RKO (cell line): ENCODE measurements at regions not wholly inside any gene's neighbourhood (a gene's known extent, or its start where the extent isn't known, plus 50 kb on each side); places are given as distances from the start of the nearest gene placed in this dataset.

Experiments used
- DNase-seq: peaks from one replicate; pipeline ENCODE4 v3.0.0-alpha.2; 2016; ENCODE audit warnings: low spot score

- no peak for DNase-seq
Observed at GRCh38 chr6:169887529-169888140, 136.2 kb downstream of the ERMARD start.

GRCh38 chr6:169886631-169887227, 135.3 kb downstream of the ERMARD start:
- DNase-seq: no peak

GRCh38 chr6:169885831-169886230, 134.4 kb downstream of the ERMARD start:
- no peak for DNase-seq

- DNase-seq: no peak
Observed at GRCh38 chr6:169885131-169885530, 133.7 kb downstream of the ERMARD start.

GRCh38 chr6:169884158-169884557, 132.7 kb downstream of the ERMARD start:
- DNase-seq: no peak

- no peak for DNase-seq
Observed at GRCh38 chr6:169883316-169883715, 131.9 kb downstream of the ERMARD start.

GRCh38 chr6:169881976-169882375, 130.6 kb downstream of the ERMARD start:
- DNase-seq: no peak

GRCh38 chr6:169881398-169881797, 130.0 kb downstream of the ERMARD start:
- DNase-seq: no peak

- DNase-seq: no peak
Observed at GRCh38 chr6:169880516-169880915, 129.1 kb downstream of the ERMARD start.

- DNase-seq: no peak
Observed at GRCh38 chr6:169869301-169869700, 117.9 kb downstream of the ERMARD start.

GRCh38 chr6:169868458-169868857, 117.0 kb downstream of the ERMARD start:
- DNase-seq: no peak

GRCh38 chr6:169867751-169868191, 116.3 kb downstream of the ERMARD start:
- no peak for DNase-seq

GRCh38 chr6:169866668-169867521, 115.5 kb downstream of the ERMARD start:
- DNase-seq: no peak

- no peak for DNase-seq
Observed at GRCh38 chr6:169866140-169866534, 114.7 kb downstream of the ERMARD start.

- DNase-seq: no peak
Observed at GRCh38 chr6:169865346-169866139, 114.1 kb downstream of the ERMARD start.

GRCh38 chr6:169864148-169865020, 113.0 kb downstream of the ERMARD start:
- no peak for DNase-seq

- DNase-seq: no peak
Observed at GRCh38 chr6:169863710-169864109, 112.3 kb downstream of the ERMARD start.

GRCh38 chr6:169862892-169863525, 111.6 kb downstream of the ERMARD start:
- DNase-seq: no peak

GRCh38 chr6:169862043-169862891, 110.8 kb downstream of the ERMARD start:
- DNase-seq: no peak
